ENCODE measurements at regions not wholly inside any gene's neighbourhood (a gene's known extent, or its start where the extent isn't known, plus 50 kb on each side); places are given as distances from the start of the nearest gene placed in this dataset.

DNA sequence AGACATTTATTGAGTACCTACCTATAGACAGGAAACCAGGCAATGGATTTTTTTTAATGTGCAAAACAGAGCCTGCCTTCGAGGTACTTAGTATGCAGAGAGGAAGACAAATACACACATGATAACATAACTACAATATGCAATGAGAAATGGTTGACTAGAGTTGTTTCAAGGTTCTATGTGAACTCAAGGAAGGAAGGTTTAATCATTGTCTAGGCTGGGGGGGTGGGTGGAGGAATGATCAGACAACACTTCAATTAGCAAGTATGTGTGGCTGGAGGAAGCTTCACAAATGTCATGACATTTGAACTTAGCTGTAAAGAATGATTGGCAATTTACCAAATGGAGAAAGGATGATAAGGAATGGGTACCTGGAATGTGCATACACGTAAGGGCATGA, 985.3 kb downstream of the FLRT2 start:
- ATAC-seq (no peak), DNase-seq (no peak)
- intact Hi-C loops (cut with micrococcal nuclease) = no loop called here

DNA sequence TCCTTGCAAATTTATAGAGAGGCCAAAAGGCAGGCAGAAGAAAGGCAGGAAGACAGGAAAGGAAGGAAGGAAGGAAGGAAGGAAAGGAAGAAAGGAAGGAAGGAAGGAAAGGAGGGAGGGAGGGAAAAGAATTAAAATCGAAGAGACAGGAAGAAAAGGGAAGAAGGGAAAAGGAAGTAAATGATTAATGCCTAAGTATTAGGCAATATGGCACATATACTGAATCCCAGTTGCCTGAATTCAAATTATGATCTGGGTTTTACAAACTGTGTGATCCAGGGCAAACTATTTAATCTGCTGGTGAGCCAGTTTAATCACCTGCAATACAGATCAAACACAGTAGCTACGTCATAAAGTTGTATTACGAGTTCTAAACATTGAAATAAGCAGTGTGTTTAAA, 983.6 kb downstream of the FLRT2 start:
- intact Hi-C loops (cut with micrococcal nuclease) = no loop called here
- DNase-seq (no peak), ATAC-seq (no peak)

DNA sequence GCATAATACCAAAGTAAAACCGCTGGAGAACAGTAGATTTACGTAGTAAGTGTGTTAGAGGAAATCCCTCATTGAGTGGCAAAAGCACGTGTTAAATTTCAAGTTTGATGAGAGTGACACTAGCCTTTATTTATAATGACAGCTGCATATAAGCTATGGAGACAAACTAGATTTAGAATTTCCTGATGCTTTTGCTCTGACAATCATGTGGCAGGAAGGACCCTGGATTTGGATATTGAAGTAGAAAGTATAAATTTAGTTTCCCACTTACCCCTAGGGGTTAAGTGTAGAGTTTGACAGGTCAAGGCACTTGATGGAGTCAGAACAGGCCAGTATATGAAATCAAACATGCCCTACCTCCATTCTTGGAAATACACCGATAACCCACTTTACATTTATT, 983.1 kb downstream of the FLRT2 start:
- intact Hi-C loops (cut with micrococcal nuclease) = no loop called here
- ATAC-seq = no peak
- no peak for DNase-seq

DNA sequence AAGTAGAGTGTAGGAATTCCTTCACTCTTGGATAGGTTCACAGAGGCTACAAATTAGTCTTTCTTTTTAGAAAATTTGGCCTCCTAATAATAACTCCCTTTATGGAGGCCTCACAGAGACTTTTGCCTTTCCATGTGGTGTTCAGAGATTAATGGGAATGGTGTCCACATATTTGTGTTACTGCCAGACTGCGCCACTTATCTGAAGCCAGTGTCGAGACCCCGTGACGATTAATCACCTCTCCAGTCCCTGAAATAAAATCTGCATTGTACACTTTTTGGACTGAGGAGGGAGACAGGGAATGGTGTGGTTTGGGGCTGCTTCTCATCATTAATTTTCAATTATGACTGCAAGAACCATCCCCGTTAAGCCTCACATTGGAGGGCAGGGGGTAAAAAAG, 980.5 kb downstream of the FLRT2 start:
- ATAC-seq (peak; percentile 18), DNase-seq (no peak)

DNA sequence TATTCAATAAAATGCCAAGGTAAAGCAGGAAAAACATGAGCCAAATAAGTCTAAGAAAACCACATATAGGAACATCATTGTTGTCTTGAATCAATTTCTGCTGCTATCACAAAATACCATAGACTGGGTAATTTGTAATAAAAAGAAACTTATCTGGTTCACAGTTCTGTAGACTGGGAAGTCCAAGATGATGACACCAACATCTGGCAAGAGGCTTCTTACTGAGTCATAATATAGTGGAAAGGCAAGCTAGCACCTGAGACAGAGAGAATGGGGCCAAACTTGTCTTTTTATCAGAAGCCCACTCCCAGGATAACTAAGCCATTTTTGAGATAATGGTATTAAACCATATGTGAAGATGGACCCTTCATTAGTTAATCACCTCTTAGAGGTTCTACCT, 975.9 kb downstream of the FLRT2 start:
- intact Hi-C loops (cut with micrococcal nuclease) = no loop called here
- DNase-seq (no peak), ATAC-seq (no peak)

More for the DNA sequence above, 980.5 kb downstream of the FLRT2 start:
- intact Hi-C loops (cut with micrococcal nuclease) = no loop called here

DNA sequence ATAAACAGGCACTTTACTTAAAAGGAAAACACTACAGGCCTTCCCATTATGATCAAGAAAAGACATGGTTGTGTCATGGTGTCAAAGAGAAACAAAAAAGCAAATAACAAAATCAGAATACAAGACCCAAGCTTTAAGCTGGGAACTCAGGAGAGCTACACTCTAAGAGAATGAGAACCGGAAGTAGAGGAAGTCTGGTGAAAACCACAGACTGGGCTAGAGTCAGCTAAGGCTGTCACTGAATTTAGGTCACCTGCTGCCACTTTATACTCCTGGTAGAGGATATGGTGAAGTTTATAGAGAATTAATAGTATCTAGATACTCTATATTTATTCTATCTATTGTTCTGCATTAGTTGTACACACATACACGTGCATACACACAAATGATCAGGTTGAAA, 971.7 kb downstream of the FLRT2 start:
- no peak for ATAC-seq
- intact Hi-C loops (cut with micrococcal nuclease) = no loop called here
- DNase-seq = no peak

DNA sequence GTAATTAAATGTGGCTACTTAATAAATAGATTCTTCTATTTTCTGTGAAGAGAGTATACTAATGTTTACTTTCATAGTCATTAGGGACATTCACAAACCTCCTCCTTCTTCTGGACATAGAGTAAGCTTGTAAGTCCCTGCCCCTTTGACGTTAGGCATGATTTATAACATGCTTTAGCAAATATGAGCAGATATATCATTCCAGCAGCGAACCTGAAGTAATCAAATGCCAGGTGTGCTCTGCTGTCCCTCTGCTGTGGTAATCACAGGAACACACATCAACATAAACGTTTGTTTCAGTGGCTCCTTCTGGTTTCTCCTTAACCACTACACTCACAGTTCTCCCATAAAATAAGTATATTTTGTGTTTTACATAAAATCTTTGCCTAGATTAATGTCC, 961.8 kb downstream of the FLRT2 start:
- ATAC-seq (no peak), DNase-seq (no peak)
- intact Hi-C loops (cut with micrococcal nuclease) = no loop called here

DNA sequence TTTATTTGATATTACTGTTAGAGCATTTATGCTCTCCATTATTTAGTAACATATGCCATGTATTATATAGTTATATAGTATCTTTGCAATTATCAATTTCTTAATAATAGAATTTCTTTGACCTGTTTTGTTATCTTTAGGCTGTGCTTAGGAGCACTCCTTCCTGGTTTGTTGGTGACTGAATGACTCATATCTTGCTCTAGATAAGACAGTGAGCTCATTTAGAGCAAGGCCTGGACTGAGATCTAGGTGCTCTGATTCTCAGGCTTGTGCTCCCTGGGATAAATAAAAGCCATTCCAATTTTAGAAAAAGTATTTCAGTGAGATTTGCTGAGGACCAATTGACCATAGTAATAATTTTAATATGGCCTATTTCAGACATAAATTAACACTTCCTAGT, 951.2 kb downstream of the FLRT2 start:
- peak; percentile 26 for ATAC-seq
- intact Hi-C loops (cut with micrococcal nuclease) = no loop called here
- no peak for DNase-seq

DNA sequence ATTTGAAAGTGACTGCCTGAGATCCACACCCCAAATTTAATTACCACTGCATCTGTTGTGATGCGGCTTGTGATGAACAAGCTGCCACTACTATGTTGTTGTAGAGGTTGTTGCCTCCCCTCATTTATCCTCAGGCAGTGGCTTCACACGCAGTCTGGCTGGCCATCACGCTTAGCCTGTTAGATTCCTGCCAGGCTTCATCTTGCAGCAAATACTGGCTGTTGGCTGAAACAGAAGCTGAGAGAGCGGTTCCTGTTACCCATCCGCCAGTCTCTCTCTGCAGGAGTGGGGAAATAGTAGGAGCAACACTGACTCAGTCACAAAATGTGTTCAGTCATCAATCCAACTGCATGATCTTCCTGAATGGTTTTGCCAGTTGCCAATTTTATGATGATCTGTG, 934.4 kb downstream of the FLRT2 start:
- ATAC-seq = no peak
- no peak for DNase-seq
- intact Hi-C loops (cut with micrococcal nuclease) = no loop called here

DNA sequence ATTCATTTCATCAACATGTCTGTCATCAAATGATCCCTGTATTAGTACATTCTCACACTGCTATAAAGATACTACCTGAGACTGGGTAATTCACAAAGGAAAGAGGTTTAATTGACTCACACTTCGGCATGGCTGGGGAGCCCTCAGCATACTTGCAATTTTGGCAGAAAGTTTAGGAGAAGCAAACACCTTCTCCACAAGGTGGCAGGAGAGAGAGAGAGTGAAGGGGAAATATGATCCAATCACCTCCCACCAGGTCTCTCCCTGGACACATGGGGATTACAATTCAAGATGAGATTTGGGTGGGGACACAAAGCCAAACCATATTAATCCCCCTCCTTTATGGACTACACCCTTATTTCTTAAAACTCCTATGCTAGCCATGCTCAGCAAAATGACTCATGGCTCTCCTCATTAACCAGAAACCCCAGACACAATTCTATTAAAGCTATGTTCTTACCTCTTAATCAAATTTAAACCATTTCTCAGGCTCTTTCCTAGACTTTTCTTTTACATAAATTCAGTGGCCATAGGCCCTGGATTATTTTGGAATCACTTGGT, 932.3 kb downstream of the FLRT2 start:
- DNase-seq (no peak), ATAC-seq (no peak)
- intact Hi-C loops (cut with micrococcal nuclease) = no loop called here

DNA sequence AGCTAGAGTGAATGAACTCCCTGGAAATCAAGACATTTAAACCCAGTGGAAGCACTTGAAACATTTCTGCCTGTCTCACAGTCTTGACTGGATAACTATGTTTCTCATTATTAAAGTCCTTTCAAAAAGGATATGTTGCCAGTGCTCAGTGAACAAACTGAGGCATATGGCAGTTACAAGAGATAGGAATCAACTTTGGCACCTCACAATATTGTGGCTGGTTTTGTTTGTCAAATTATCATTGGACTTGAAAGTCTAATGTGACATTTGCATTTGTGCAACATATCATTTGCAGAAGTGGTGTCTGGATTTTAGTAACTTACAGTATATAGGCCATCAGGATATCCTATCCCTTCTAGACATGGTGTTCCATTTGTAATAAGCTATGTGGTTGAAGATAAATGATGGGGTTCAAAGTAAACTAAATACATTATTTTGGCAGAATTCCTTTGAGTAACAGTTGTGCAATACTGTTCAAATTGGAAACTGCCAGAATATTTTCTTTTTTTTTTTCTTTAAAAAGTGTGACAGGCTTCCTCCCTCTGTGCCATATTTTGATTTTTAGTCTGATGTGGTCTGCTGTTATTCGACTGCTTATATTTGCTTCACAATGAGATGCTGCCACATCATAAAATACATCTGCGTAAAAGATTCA, 927.7 kb downstream of the FLRT2 start:
- intact Hi-C loops (cut with micrococcal nuclease) = no loop called here
- DNase-seq (no peak), ATAC-seq (no peak)

DNA sequence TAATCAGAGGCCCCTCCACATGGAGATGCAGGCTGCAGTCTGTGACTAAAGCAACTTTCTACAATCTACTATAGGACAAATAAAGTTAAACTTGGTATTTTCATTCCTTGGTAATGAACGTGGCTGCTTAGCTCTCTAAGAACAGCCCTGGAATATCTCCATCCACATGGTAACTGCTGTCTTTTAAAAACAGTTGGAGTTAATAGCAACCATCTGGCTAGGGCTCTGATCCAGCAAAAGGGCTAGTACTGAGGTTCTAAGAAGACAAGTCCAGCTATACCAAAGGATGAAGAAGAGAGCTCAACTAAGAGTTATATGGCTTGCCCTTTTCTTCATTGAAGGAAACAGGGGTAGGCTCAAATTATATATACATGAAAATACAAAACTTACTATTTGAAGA, 920.1 kb downstream of the FLRT2 start:
- intact Hi-C loops (cut with micrococcal nuclease) = no loop called here
- no peak for DNase-seq
- ATAC-seq = no peak

DNA sequence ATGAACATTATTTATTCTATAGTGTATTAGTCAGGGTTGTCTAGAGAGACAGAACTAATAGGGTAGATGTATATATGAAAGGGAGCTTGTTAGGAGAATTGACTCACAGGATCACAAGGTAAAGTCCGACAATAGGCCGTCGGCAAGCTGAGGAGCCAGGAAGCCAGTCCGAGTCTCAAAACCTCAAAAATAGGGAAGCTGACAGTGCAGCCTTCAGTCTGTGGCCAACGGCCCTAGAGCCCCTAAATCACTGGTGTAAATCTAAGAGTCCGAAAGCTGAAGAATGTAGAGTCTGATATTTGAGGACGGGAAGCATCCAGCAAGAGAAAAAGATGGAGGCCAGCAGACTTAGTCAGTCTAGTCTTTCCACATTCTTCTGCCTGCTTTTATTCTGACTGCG, 912.2 kb downstream of the FLRT2 start:
- DNase-seq (no peak), ATAC-seq (no peak)
- intact Hi-C loops (cut with micrococcal nuclease) = no loop called here

DNA sequence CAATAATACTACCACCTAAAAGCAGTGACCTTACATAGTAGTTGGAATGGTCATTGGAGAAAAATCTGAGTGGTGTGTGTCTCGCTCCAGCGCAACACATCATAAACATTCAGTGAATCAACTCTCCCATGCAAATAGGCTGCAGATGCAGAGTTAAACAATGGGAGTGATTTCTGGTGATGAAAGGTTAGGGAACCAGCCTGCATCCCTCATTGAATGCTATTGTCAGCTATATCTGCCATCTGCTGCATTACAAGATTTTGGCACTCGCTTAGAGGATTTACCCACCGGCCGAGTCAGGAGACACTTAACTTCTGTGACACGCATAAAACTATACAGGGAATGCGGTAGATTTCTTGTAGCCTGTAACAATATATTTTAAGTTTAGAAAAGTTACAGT, 900.9 kb downstream of the FLRT2 start:
- no peak for DNase-seq
- ATAC-seq = no peak
- intact Hi-C loops (cut with micrococcal nuclease) = no loop called here

DNA sequence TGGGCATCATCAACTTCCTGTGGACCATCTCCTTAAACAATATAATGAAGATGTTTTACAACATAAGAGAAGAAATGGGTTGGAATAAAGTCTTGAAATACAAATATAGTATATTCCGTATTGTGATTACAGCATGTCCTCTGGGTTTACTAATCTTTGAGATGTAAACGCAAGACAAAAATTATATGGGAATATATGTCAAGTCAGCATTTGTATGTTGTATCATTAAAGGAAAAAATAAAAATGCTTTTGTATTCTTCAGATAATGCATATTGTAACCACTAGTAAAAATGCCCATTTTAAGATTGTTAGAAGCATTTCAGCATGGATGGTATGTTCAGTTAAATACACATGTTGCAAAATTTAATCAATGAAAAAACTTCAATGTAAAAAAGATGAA, 893.3 kb downstream of the FLRT2 start:
- DNase-seq (no peak), ATAC-seq (no peak)
- intact Hi-C loops (cut with micrococcal nuclease) = no loop called here

DNA sequence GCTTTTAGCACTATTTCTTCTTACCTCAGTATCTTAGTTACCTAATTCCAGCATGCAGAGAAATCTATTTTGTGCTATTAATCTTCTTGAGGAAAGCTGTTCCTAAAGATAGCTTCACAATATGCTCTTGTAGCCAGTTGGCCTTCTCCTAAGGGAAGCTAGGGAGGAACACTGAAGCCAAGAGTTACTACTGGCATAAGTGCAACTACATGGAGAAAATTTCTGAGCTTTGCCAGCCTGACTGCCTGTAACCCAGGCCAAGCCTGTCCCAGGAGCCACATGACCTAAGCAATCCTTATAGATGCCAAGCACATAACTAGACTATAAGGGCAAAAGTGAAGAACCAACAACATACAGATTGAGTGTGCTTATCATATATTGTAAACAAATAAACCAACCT, 890.2 kb downstream of the FLRT2 start:
- DNase-seq = no peak

DNA sequence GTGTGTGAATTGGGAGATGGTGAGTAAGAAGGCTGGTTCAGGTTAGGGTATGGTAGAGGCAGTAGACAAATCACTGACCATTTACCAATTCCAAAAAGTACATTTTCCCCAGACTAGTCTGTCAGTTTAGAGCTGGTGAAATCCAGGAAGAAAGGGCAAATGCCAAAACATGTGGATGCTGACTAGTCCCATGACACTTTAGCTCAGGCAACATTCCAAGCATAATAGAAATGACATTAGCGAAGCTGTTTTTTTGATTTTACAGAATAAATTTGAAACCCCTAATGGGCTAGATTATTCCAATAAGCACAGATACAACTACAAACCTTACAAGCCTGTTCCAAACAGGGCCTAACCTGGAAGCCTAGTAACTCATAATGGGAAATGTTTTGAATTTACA, 884.2 kb downstream of the FLRT2 start:
- no peak for DNase-seq
- intact Hi-C loops (cut with micrococcal nuclease) = no loop called here
- no peak for ATAC-seq

More for the DNA sequence above, 890.2 kb downstream of the FLRT2 start:
- intact Hi-C loops (cut with micrococcal nuclease) = no loop called here
- ATAC-seq = no peak

DNA sequence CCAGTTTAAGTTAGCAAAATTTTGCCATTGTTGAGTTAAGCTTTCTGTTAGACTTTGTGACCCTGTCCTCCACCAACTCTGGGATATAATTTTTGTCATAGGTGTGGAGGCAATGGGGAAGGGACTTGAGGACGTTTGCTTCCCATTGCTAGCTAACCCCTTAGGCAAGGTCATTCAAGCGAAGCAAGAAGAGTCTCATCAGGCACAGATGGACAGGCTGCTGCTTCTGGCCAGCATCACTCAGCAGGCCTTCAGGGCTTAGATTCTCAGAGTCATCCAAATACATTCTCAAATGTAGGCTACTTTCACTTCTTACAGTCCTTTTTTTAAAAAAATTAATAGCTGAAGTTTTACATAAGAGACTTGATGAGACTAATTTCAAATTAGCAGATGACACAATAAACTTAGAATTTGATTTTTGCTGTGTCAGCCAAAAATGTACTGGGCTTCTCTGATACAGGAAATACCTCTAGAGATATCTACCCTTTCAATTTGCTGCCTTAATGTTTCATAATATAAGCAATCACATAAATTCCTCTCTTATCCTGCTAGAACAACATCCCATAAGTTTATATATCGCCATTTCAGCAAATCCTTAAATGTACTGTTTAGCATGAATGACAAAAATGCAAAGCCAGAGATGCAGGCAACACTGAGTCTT, 875.2 kb downstream of the FLRT2 start:
- no peak for DNase-seq

DNA sequence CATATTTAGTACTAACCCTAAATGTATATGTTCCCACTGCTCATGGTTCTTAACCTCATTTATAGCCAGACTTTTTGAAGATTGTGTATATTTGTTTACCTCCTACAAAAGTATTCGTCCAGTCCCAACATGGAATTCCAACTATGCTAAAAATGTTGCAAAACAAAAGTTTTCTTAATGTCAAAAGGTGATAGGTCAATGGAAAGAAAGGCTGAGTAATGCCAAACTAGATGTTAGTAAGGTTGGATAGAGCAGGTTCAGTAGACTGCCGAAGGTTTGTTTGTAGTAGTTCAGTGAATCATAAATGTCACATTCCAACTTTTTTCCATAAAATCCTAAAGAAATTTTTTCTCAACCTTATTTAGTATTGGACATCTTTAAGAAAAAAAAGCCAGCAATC, 874.5 kb downstream of the FLRT2 start:
- DNase-seq (no peak), ATAC-seq (no peak)
- intact Hi-C loops (cut with micrococcal nuclease) = no loop called here

More for the DNA sequence above, 875.2 kb downstream of the FLRT2 start:
- intact Hi-C loops (cut with micrococcal nuclease) = no loop called here
- no peak for ATAC-seq

DNA sequence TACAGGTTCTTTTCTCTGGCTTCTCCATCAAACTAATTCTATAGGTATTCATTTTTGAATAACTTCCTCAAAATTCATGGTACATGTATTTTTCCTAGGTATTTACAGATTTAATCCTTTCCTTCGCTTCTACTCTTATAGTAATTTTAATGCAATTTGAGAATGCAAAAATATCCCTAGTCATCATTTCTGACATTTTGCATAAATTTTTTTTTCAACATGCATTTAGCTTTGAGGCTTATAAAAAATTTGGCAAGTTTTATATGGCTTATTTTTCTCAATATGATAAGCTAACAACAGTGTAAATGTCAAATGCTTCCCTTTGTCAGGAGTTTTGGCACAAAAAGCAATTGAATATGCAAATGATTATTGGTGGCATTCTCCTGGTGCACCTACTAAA, 872.6 kb downstream of the FLRT2 start:
- ATAC-seq (no peak), DNase-seq (no peak)
- intact Hi-C loops (cut with micrococcal nuclease) = no loop called here

DNA sequence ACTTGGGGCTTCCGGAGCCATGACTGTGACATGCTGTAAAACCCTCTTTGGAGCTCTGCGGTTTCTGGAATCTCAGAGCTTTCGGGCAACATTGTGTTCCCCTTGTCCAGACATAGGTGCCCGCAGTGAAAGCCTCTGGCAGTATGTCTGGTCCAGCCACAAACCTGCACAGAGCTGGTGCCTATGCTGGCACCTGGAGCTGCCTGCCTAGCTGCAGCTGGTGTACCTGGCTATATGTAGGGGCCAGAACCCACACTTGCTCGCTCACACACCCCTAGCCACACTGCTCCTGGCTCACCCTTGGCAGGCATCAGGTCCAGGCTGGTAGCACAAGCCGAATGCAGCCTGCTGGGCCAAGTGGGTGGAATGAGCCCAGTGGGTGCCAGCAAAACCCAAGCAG, 861.1 kb downstream of the FLRT2 start:
- intact Hi-C loops (cut with micrococcal nuclease) = no loop called here
- ATAC-seq (no peak), DNase-seq (no peak)
